ENCODE measurements at regions not wholly inside any gene's neighbourhood (a gene's known extent, or its start where the extent isn't known, plus 50 kb on each side); places are given as distances from the start of the nearest gene placed in this dataset.

DNA sequence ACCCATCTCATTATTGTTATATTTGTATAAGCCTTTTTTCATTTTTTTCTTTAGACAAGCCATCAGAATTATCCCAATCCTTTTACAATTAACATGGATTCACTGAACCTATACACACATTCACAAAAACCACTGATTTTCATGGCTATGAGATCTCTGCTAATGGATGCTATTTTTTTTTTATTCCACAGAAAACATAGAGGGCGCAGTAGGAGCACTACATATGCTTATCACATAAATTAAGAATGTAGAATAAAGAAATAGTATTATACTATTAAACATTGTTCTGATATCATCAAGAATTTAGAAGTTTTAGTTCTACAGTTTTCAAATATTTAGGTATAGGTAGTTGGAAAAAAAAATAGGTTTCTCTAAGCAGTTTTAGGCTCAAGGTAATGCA lies 1477.4 kb downstream of the ARAP2 start:
- no peak for DNase-seq (ENCODE audit: extremely low spot score)

GRCh38 chr4:34767407-34767806 lies 1476.9 kb downstream of the ARAP2 start:
- intact Hi-C loops (cut with DNase I): no loop called here
- no peaks in the 10 kb centered on the region for H3K36me3 ChIP-seq
- no peak for DNase-seq (ENCODE audit: extremely low spot score)
- no peak overlapping the region for H3K4me3 ChIP-seq
- H3K27ac ChIP-seq (replicated peaks in 1 of 4): no peak overlapping the region
- H3K9me3 ChIP-seq: no peaks in the 10 kb centered on the region
- TF ChIP-seq POLR2A (IDR thresholded peaks at IDR 0.05; ENCODE audit: low read depth): no peak
- no peak for TF ChIP-seq EP300 (IDR thresholded peaks at IDR 0.05)
- TF ChIP-seq POLR2AphosphoS5 (IDR thresholded peaks at IDR 0.05): no peak
- TF ChIP-seq, protein P1, sequence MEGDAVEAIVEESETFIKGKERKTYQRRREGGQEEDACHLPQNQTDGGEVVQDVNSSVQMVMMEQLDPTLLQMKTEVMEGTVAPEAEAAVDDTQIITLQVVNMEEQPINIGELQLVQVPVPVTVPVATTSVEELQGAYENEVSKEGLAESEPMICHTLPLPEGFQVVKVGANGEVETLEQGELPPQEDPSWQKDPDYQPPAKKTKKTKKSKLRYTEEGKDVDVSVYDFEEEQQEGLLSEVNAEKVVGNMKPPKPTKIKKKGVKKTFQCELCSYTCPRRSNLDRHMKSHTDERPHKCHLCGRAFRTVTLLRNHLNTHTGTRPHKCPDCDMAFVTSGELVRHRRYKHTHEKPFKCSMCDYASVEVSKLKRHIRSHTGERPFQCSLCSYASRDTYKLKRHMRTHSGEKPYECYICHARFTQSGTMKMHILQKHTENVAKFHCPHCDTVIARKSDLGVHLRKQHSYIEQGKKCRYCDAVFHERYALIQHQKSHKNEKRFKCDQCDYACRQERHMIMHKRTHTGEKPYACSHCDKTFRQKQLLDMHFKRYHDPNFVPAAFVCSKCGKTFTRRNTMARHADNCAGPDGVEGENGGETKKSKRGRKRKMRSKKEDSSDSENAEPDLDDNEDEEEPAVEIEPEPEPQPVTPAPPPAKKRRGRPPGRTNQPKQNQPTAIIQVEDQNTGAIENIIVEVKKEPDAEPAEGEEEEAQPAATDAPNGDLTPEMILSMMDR (IDR thresholded peaks at IDR 0.05): no peak
- 46% methylated on average over 2 of the region's 2 CpGs for WGBS
- no peaks in the 10 kb centered on the region for H3K4me1 ChIP-seq
- H3K27me3 ChIP-seq: no peaks in the 10 kb centered on the region

More for the DNA sequence above, 1477.4 kb downstream of the ARAP2 start:
- Histone ChIP-seq H3K4me3 (no peak overlapping the region), H3K27me3 (no peaks in the 10 kb centered on the region), H3K9me3 (no peaks in the 10 kb centered on the region), H3K36me3 (no peaks in the 10 kb centered on the region), H3K4me1 (no peaks in the 10 kb centered on the region), H3K27ac (replicated peaks in 1 of 4) (no peak overlapping the region)
- 86% methylated on average over 1 of the region's 1 CpG for WGBS
- intact Hi-C loops (cut with DNase I): no loop called here
- TF ChIP-seq POLR2A (IDR thresholded peaks at IDR 0.05; ENCODE audit: low read depth): no peak
- no peak for TF ChIP-seq POLR2AphosphoS5 (IDR thresholded peaks at IDR 0.05)
- TF ChIP-seq, protein P1 (IDR thresholded peaks at IDR 0.05): no peak
- TF ChIP-seq EP300 (IDR thresholded peaks at IDR 0.05): no peak

DNA sequence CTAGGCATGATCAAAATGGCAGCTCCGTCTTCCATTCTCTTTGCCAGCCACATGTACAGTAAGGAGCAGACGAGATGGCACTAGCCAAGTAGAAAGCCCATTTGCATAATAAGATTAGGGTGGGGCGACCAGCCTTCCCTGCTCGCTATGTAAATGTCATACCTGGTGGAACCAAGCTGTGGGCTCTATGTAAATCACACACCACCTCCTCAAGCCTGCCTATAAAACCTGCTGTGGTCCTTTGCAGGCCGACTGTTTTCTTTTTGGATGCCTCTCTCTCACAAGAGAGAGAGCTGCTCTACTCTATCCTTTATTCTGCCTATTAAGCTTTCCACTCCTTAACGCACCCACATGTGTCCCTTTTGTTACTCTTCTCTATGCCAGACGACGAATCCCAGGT lies 1472.7 kb downstream of the ARAP2 start:
- TF ChIP-seq, protein P1 (IDR thresholded peaks at IDR 0.05): no peak
- TF ChIP-seq POLR2AphosphoS5 (IDR thresholded peaks at IDR 0.05): no peak
- TF ChIP-seq POLR2A (IDR thresholded peaks at IDR 0.05; ENCODE audit: low read depth): no peak
- TF ChIP-seq EP300 (IDR thresholded peaks at IDR 0.05): no peak
- Histone ChIP-seq H3K27me3 (no peaks in the 10 kb centered on the region), H3K4me1 (no peaks in the 10 kb centered on the region), H3K36me3 (no peaks in the 10 kb centered on the region), H3K9me3 (no peaks in the 10 kb centered on the region), H3K4me3 (no peak overlapping the region), H3K27ac (replicated peaks in 1 of 4) (no peak overlapping the region)
- DNase-seq (ENCODE audit: extremely low spot score): no peak
- intact Hi-C loops (cut with DNase I): no loop called here
- WGBS: 81% methylated on average over 8 of the region's 8 CpGs

GRCh38 chr4:34790131-34790530 lies 1454.2 kb downstream of the ARAP2 start:
- Histone ChIP-seq H3K4me1 (no peaks in the 10 kb centered on the region), H3K36me3 (no peaks in the 10 kb centered on the region), H3K9me3 (peaks cover 0 to 6% (median 0%) of the 10 kb centered on the region in 4 donors), H3K4me3 (no peak overlapping the region), H3K27me3 (no peaks in the 10 kb centered on the region), H3K27ac (replicated peaks in 1 of 4) (no peak overlapping the region)
- 65% methylated on average over 2 of the region's 2 CpGs for WGBS
- DNase-seq (ENCODE audit: extremely low spot score): no peak
- TF ChIP-seq POLR2A (IDR thresholded peaks at IDR 0.05; ENCODE audit: low read depth): no peak
- intact Hi-C loops (cut with DNase I): no loop called here

GRCh38 chr4:34791209-34791608 lies 1453.1 kb downstream of the ARAP2 start:
- Histone ChIP-seq H3K27ac (replicated peaks in 1 of 4) (no peak overlapping the region), H3K9me3 (peaks cover 0 to 6% (median 0%) of the 10 kb centered on the region in 4 donors), H3K4me3 (no peak overlapping the region), H3K27me3 (no peaks in the 10 kb centered on the region), H3K36me3 (no peaks in the 10 kb centered on the region), H3K4me1 (no peaks in the 10 kb centered on the region)
- no peak for DNase-seq (ENCODE audit: extremely low spot score)
- intact Hi-C loops (cut with DNase I): no loop called here
- TF ChIP-seq, protein P1 (IDR thresholded peaks at IDR 0.05): no peak
- TF ChIP-seq POLR2A (IDR thresholded peaks at IDR 0.05; ENCODE audit: low read depth) (no peak), EP300 (IDR thresholded peaks at IDR 0.05) (no peak), POLR2AphosphoS5 (IDR thresholded peaks at IDR 0.05) (no peak)
- 78% methylated on average over 2 of the region's 2 CpGs for WGBS
